Neural crest cell (in vitro differentiated cells): ENCODE measurements at regions not wholly inside any gene's neighbourhood (a gene's known extent, or its start where the extent isn't known, plus 50 kb on each side); places are given as distances from the start of the nearest gene placed in this dataset.

Experiments used
- DNase-seq: peaks from one replicate; pipeline ENCODE4 v3.0.0; 2021; ENCODE audit warnings: low read depth, mixed read lengths, low spot score
- H3K27ac Mint-ChIP-seq: one replicate; pipeline ENCODE4 v1.8.0; 2021; ENCODE audit warnings: mild to moderate bottlenecking, mixed read lengths; ENCODE audit not compliant: unreplicated experiment
- H3K27me3 Mint-ChIP-seq: 2 replicates; pipeline ENCODE4 v1.8.0; 2021; ENCODE audit warnings: low read depth, mild to moderate bottlenecking, mixed read lengths
- H3K36me3 Mint-ChIP-seq: 2 replicates; pipeline ENCODE4 v1.8.0; 2021; ENCODE audit warnings: low read depth, mild to moderate bottlenecking, mixed read lengths
- H3K4me1 Mint-ChIP-seq: 2 replicates; pipeline ENCODE4 v1.8.0; 2021; ENCODE audit warnings: mixed read lengths
- H3K4me3 Mint-ChIP-seq: one replicate; pipeline ENCODE4 v1.8.0; 2021; ENCODE audit warnings: mild to moderate bottlenecking, mixed read lengths
- H3K9me3 Mint-ChIP-seq: 2 replicates; pipeline ENCODE4 v1.8.0; 2021; ENCODE audit warnings: mixed read lengths
- CTCF ChIP-seq: fragments of 200-600 bp; sonication (generic); conservative IDR thresholded peaks from 2 replicates; pipeline ENCODE4 v1.5.0; 2021; ENCODE audit warnings: antibody characterized with exemption, mild to moderate bottlenecking

GRCh38 chr20:34175079-34175478, 63.0 kb upstream of the EIF2S2 start:
- no peak for DNase-seq
- H3K4me1 Mint-ChIP-seq, result no peaks in the 10 kb centered on the region
- H3K36me3 Mint-ChIP-seq, result no peaks in the 10 kb centered on the region
- no peaks in the 10 kb centered on the region for H3K27me3 Mint-ChIP-seq
- H3K4me3 Mint-ChIP-seq, result no peak overlapping the region
- no peak overlapping the region for H3K27ac Mint-ChIP-seq
- TF ChIP-seq CTCF, result no peak
- H3K9me3 Mint-ChIP-seq, result no peaks in the 10 kb centered on the region

GRCh38 chr20:34175879-34176278, 63.8 kb upstream of the EIF2S2 start:
- Mint-ChIP-seq H3K27ac (no peak overlapping the region), H3K4me1 (no peaks in the 10 kb centered on the region), H3K36me3 (no peaks in the 10 kb centered on the region), H3K27me3 (no peaks in the 10 kb centered on the region), H3K9me3 (no peaks in the 10 kb centered on the region), H3K4me3 (no peak overlapping the region)
- no peak for DNase-seq
- no peak for TF ChIP-seq CTCF

GRCh38 chr20:34177052-34177451, 64.2 kb upstream of the ASIP start:
- Mint-ChIP-seq H3K9me3 (no peaks in the 10 kb centered on the region), H3K27ac (no peak overlapping the region), H3K4me3 (no peak overlapping the region), H3K27me3 (no peaks in the 10 kb centered on the region), H3K36me3 (no peaks in the 10 kb centered on the region), H3K4me1 (no peaks in the 10 kb centered on the region)
- DNase-seq, result no peak
- no peak for TF ChIP-seq CTCF

GRCh38 chr20:34179637-34180360, 61.4 kb upstream of the ASIP start:
- TF ChIP-seq CTCF, result no peak
- Mint-ChIP-seq H3K9me3 (no peaks in the 10 kb centered on the region), H3K27me3 (no peaks in the 10 kb centered on the region), H3K36me3 (no peaks in the 10 kb centered on the region), H3K4me3 (no peak overlapping the region), H3K4me1 (no peaks in the 10 kb centered on the region), H3K27ac (no peak overlapping the region)
- no peak for DNase-seq

- Mint-ChIP-seq H3K4me3 (no peak overlapping the region), H3K27ac (no peak overlapping the region), H3K36me3 (no peaks in the 10 kb centered on the region), H3K27me3 (no peaks in the 10 kb centered on the region), H3K9me3 (no peaks in the 10 kb centered on the region), H3K4me1 (no peaks in the 10 kb centered on the region)
- TF ChIP-seq CTCF, result no peak
- DNase-seq, result no peak
Measured at GRCh38 chr20:34180460-34181120, 60.6 kb upstream of the ASIP start.
